ENCODE measurements at regions not wholly inside any gene's neighbourhood (a gene's known extent, or its start where the extent isn't known, plus 50 kb on each side); places are given as distances from the start of the nearest gene placed in this dataset.

- no peak for TF ChIP-seq EZH2 (IDR thresholded peaks at IDR 0.05; ENCODE audit: low read depth, low read length, severe bottlenecking)
- no peak for TF ChIP-seq CTCF (IDR thresholded peaks at IDR 0.05; ENCODE audit: control extremely low read depth in 1 of 3, insufficient read depth in 1 of 3, low read depth in 1 of 3, low read length in 3 of 3)
- no peak for TF ChIP-seq ZNF274 (IDR thresholded peaks at IDR 0.05; ENCODE audit: borderline replicate concordance, extremely low read depth, low read length)
- no peak for TF ChIP-seq USF2 (IDR thresholded peaks at IDR 0.05; ENCODE audit: low read length)
- no peak for TF ChIP-seq SP1 (IDR thresholded peaks at IDR 0.05; ENCODE audit: low read depth, low read length)
- no peak for TF ChIP-seq TAF7 (optimal IDR thresholded peaks at IDR 0.05; ENCODE audit: borderline replicate concordance, low read depth, low read length)
- TF ChIP-seq HDAC2 (IDR thresholded peaks at IDR 0.05; ENCODE audit: borderline replicate concordance in 1 of 2, low read depth in 2 of 2, low read length in 2 of 2): no peak
- no peak for TF ChIP-seq POLR2A (IDR thresholded peaks at IDR 0.05; ENCODE audit: control extremely low read depth in 1 of 2, low read depth in 2 of 2, low read length in 2 of 2)
- TF ChIP-seq YY1 (IDR thresholded peaks at IDR 0.05; ENCODE audit: low read depth, low read length): no peak
- no peak for TF ChIP-seq TEAD4 (IDR thresholded peaks at IDR 0.05; ENCODE audit: low read depth, low read length)
- TF ChIP-seq POLR2AphosphoS5 (IDR thresholded peaks at IDR 0.05; ENCODE audit: low read depth, low read length): no peak
These were observed 859.9 kb upstream of the SLC10A2 start for GRCh38 chr13:103926118-103926517.
